ENCODE measurements at regions not wholly inside any gene's neighbourhood (a gene's known extent, or its start where the extent isn't known, plus 50 kb on each side); places are given as distances from the start of the nearest gene placed in this dataset.

DNA sequence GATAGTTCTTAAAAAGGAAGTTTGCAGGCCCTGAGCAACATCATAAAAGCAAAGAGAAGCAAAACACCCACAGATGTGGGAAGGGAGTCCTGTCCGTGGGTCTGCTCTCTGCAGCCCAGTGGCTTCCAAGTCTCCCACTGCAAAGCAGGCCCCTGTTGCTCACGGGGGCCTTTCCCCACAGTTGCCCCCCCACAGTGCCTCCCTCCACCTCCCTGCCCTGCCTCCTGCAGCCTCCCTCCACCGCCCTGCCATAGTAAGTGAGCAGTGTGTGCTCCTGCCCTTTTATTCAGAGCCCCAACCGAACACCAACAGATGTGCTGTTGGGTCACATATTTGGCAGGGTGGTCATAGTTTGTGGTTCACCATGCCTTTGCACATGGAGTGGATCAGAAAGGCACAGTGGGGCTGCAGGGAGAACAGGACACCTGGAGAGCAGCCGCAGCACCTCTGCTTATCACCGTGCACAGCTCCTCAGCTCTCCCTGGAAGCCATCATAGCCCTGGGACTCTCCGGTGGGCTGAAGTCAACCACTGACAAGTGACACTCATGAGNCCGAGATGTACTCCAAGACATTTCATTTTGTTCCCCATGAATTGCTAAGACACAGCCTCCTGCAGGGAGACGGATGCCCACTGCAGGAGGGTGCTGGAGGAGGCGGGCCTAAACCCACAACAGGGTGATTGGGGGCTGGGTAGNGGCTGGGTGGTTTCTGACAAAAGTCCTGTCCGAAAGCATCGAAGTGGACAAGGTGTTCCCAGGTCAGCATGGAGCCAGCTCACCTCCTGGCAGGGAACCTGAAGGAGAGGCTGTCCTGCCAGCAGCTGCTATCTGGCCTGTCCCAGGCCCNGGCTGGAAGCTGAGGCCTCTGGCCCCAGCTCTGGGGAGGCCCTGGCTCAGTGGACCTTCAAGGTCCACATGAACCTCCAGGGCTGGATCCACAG lies 278.9 kb downstream of the GADD45G start:
- DNase-seq (ENCODE audit: low read depth), result no peak

GRCh38 chr9:89884356-89885083 lies 279.7 kb downstream of the GADD45G start:
- no peak for DNase-seq (ENCODE audit: low read depth)

- no peak for DNase-seq (ENCODE audit: low read depth)
These were observed 280.3 kb downstream of the GADD45G start for GRCh38 chr9:89885156-89885555.

GRCh38 chr9:89886281-89886700 lies 281.5 kb downstream of the GADD45G start:
- no peak for DNase-seq (ENCODE audit: low read depth)

DNA sequence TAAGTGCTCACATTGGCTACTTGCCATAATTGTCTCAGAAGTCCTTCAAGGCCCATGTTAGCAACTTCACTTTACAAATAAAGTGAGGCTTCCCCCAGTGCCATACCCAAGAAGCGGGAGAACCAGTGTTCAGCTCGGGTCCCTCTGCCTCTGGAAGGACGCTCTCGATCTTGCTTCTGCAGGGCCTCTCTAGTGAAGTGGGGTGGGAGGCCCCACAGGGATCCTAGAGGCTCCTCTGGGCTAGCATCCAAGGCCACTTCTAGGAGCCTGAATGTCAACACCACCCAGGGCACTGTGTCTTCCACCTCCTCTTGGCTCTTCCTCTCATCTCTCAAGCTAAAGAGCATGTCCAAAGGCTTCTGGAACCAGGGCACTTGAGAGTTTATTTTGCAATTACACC lies 282.5 kb downstream of the GADD45G start:
- no peak for DNase-seq (ENCODE audit: low read depth)

DNA sequence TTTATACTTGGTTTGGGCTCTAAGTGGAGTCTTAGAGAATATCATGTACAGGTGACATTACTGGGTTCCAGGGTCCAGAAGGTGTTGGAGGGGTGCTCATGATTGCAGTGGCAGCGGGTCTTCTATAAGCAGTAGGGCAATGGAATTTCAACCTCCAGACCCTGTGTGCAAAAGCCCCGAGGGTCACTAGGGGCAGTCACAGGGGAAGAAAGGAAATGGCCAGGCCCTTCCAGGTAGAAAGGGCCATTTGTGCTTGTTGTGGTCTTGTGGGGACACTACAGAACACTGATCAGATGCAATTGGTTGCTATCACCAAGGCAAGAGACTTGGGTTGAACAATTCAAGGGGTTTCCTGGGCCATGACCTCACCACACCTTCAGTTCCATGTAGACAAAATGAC lies 283.4 kb downstream of the GADD45G start:
- DNase-seq (ENCODE audit: low read depth), result no peak

GRCh38 chr9:89888677-89889076 lies 283.9 kb downstream of the GADD45G start:
- no peak for DNase-seq (ENCODE audit: low read depth)

GRCh38 chr9:89889865-89890264 lies 285.1 kb downstream of the GADD45G start:
- no peak for DNase-seq (ENCODE audit: low read depth)

DNA sequence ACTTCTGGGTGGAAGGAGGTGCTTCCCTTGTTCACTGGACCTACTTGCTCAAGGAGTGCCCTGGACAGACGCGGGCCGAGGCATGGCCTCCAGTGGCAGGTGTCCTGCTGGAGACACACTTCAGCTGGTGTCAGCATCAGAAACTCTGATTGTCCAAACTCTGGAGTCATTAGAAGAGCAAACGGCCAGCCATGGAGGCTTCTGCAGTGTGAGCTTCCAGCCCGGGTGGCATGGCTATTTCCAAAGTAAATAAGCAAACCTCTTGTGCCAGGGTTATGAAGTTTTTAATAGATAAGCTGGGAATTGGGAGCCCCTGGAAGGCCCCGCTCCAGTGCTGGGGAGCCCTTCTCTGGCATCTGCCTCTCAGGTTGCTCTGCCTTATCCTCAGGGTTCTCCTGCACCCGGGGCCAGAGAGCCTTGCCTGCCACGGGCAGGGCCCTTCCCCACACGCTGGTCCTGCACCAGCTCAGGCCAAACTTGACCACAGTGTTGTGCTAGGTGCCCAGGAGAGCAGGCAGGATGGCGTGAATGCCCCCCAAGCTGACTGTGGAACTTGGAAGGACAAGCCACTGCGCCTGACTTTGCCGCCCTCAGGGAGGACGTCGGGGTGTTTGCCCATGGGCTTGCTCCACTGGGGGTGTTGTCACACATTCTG lies 285.6 kb downstream of the GADD45G start:
- no peak for DNase-seq (ENCODE audit: low read depth)

GRCh38 chr9:89891221-89891590 lies 286.4 kb downstream of the GADD45G start:
- DNase-seq (ENCODE audit: low read depth), result no peak

DNA sequence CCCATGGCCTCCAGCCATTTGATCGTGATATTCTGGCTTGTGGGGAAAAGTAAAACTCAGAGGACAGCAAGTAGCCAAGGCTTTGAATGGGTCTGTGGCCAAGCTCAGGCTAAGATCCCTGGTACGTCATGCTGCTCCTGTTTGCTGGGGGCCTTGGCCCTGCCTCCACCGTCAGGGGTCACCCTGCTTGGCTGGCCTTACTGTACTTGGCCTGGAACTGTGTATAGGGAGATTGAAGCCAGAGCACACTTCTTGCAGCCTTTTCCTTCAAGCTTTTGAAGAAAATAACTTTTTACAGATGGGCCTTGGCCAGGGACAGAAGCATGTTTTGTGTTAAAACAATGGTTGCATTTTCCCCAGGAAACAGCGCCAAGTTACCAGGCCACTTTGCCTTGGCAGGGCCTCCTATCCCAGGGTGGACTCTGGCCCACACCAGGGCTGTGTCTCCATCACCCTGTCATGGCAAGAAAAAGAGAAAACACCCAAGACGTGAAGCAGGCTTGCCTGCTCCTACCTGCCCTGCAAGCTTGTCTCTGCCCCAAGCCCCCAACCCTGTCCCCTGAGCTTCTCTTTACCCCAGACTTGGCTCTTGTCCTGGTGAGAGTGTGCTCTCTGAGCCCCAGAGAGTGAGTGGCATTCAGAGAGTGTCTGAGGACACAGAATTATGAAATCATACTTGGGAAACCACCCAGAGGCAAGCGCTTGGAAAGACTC lies 286.9 kb downstream of the GADD45G start:
- DNase-seq (ENCODE audit: low read depth), result no peak

- DNase-seq (ENCODE audit: low read depth), result no peak
These were observed 288.1 kb downstream of the GADD45G start for GRCh38 chr9:89892920-89893319.

- no peak for DNase-seq (ENCODE audit: low read depth)
These were observed 289.1 kb downstream of the GADD45G start for GRCh38 chr9:89893886-89894285.

- no peak for DNase-seq (ENCODE audit: low read depth)
These were observed 292.1 kb downstream of the GADD45G start for GRCh38 chr9:89896806-89897340.

DNA sequence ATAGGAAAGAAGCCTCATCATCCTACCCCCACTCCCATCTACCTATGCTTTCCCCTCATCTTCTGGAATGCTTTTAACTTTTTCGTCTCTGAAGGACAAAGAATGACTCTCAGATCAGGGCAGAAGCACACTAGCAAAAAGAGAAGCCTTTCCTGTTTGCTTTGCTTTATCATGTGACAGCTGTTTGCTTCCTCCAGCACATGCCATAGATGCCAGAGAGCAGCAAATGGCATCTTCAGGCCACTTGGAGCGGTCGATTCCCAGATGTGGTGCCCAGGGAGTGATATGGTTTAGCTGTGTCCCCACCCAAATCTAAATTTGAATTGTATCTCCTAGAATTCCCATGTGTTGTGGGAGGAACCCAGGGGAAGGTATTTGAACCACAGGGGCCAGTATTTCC lies 294.8 kb downstream of the GADD45G start:
- no peak for DNase-seq (ENCODE audit: low read depth)

GRCh38 chr9:89901920-89902319 lies 297.1 kb downstream of the GADD45G start:
- no peak for DNase-seq (ENCODE audit: low read depth)

DNA sequence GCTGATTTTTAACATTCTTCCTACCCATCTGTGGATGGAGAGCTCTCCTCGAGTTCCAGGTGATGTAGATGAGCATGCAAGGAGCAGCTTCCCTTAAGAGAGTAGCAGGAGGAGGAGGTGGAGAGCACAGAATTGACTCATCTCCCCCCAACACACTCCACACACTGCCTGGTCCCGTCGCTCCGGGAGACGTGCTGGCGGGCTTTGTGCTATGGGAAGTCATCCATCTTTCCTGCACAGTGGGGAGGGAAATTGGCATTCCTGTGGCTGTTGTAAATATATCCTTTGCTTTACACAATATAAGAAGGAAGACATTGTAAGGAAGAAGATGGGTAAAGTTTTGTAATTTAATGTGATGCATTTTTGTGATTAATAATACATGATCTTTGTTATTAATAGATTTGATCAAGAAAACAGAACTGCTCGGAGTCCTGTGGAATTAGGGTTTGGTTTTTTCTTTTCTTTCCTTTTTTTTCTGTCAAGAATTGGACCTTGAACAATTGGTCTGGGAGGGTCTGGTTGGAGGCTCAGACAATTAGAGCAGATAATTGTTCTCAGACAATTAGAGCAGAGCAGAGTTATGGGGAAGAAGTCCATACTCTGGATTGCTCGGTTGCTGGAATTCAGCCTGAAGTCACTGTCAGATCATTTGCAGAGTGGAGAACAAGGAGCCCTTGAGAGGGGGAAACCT lies 297.8 kb downstream of the GADD45G start:
- no peak for DNase-seq (ENCODE audit: low read depth)

GRCh38 chr9:89903141-89903475 lies 298.3 kb downstream of the GADD45G start:
- no peak for DNase-seq (ENCODE audit: low read depth)

DNA sequence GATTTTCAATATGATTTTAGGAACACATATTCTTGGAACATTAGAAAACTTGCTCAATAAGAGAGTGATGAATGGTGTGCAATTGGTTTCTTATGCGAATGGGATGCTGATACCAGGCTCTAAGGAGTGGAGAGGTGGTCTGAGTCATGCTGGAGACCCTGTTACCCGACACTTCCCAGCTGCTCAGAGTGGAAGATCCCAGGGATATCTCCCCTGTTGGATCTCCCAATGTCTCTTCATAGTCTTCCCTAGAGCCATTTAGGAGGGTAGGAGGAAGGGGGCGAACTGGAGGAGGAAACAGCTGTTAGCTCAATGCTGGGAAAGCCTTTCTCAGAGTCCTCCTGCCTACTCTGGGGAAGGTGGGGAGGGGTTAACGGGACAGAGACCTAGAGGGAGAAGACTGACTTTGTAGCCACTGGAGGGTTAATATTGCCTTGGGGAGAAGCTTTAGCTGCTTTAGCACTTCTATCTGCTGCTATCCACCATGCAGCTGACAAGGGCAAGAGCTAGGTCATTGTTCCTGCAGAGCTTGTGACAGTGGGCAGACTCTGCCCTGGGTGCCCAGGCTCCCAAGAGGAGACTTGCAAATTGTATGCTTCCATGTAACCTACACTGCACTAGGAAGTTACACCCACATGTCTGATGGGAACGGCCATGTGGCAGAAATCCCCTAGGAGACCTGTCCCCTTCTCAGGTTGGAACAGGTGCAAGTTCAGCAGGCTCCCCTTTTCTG lies 301.0 kb downstream of the GADD45G start:
- no peak for DNase-seq (ENCODE audit: low read depth)

DNA sequence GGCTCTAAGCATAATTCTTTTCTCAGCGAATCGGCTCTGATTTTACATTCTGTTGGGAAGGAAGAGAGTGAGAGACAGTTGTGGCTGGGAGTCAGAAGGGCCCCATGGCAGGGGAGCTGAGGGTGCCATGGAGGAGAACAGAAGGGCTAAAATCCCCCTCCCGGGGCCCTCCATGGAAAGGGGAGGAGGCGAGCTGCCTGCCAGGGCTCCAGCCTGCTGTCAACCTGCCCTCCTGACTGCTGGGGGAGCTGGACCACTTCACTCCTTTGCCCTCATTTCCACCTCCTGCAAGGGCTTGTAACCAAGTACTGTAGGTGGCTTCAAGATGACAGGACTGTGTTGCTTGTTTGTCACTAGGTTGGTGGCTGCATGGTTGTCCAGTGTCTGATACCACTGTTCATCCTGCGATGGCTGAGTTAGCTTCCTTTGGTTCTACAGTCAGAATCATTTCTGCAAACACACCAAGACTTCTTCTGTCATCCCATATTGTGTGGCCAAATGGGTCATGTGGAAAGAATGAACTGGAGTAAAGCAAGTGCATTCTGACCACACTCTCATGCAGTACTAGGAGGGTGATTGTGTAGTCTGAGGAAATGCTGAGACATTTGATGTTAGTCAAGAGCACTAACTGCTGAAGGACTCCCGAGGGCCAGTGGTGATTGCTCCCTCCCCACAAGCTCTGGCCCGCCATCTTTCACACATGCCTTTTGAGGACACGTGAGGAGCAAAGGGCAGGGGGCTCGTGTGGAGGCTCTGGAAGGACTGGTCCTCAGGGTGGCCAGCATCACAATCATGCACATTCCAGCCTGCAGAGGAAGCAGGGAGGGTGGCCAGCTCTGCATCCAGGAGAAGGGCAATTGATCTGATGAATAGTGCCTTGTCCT lies 307.2 kb downstream of the GADD45G start:
- no peak for DNase-seq (ENCODE audit: low read depth)
